Neural progenitor cell (in vitro differentiated cells): ENCODE measurements at regions not wholly inside any gene's neighbourhood (a gene's known extent, or its start where the extent isn't known, plus 50 kb on each side); places are given as distances from the start of the nearest gene placed in this dataset.

Source experiments
- EZH2 ChIP-seq: fragments of 200-600 bp; sonication (generic); IDR thresholded peaks from 2 replicates; pipeline ENCODE4 v1.6.1; 2017; ENCODE audit warnings: antibody characterized with exemption, mild to moderate bottlenecking, moderate library complexity
- EZH2phosphoT487 ChIP-seq: fragments of 200-600 bp; sonication (generic); IDR thresholded peaks from 2 replicates; pipeline ENCODE4 v1.6.1; 2017; ENCODE audit warnings: antibody characterized with exemption
- TF ChIP-seq, protein P1 (sequence below): fragments of 200-600 bp; sonication (generic); IDR thresholded peaks from 2 replicates; pipeline ENCODE4 v1.5.1; 2017; ENCODE audit warnings: antibody characterized with exemption, mild to moderate bottlenecking

DNA sequence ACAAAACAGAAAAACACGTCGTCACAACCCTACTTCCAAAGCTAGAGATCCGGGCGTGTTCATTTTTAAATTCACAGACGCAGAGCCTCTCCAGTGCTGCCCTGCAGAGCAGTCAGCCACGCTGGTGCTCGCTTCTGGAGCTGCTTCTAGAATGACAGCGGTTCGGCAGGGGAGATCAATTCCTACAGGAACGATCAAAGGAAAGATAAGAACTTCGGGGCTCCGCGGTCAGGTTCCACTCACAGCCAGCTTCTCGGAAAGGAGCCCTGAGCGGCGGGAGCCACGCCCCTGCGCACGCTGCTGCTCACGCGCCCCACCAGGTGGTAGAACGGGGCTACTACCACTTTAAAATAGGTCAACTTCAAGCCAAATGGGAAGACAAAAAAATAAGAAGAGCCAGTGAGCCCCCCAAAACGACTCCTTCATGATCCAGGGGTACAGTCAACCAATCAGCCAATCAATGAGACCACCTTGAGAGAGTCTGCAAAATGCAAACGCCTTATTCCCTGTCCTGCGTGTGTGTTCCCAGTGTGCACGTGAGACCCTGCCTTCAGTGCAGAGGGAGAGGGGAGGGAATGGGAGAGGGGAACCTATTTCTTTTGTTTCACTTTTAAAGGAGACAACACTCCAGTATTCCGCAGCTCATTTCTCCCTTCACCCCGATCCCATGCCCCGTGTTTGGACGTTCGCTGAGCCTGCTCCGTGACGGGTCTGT, 209.7 kb downstream of the RBFOX3 start:
- TF ChIP-seq, protein P1, sequence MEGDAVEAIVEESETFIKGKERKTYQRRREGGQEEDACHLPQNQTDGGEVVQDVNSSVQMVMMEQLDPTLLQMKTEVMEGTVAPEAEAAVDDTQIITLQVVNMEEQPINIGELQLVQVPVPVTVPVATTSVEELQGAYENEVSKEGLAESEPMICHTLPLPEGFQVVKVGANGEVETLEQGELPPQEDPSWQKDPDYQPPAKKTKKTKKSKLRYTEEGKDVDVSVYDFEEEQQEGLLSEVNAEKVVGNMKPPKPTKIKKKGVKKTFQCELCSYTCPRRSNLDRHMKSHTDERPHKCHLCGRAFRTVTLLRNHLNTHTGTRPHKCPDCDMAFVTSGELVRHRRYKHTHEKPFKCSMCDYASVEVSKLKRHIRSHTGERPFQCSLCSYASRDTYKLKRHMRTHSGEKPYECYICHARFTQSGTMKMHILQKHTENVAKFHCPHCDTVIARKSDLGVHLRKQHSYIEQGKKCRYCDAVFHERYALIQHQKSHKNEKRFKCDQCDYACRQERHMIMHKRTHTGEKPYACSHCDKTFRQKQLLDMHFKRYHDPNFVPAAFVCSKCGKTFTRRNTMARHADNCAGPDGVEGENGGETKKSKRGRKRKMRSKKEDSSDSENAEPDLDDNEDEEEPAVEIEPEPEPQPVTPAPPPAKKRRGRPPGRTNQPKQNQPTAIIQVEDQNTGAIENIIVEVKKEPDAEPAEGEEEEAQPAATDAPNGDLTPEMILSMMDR: peak; percentile 83
- TF ChIP-seq EZH2 (no peak), EZH2phosphoT487 (no peak)
